HG02943 (cell line): ENCODE measurements at regions not wholly inside any gene's neighbourhood (a gene's known extent, or its start where the extent isn't known, plus 50 kb on each side); places are given as distances from the start of the nearest gene placed in this dataset.
A peak's percentile ranks its signal among the peaks of the same experiment; 100 is the strongest.

Experiments used
- ATAC-seq: cut with Tn5 transposase; IDR thresholded peaks from one replicate; pipeline ENCODE4 v1.9.1; 2021; ENCODE audit warnings: mild to moderate bottlenecking, low read depth, moderate library complexity; ENCODE audit not compliant: unreplicated experiment

GRCh38 chr9:107158321-107158720 is 124.8 kb upstream of the RAD23B start:
- ATAC-seq = no peak

DNA sequence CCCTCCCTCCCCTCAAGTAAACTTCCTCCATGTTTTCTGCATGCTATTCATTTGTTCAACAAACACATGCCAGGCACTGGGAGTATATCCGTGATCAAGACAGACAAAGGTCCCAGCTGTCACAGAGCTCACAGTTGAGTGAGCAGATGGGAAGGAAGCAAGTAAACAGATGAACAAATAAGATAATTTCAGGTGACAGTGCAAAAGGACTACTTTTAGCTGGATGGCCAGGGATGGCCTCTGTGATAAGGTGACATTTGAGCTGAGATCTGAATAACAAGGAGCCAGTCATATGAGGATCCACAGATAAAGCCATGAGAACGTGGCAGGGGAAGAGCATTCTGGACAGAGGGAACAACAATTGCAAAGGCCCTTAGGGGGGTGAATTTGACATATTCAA is 121.7 kb upstream of the RAD23B start:
- ATAC-seq = no peak

- no peak for ATAC-seq
Measured at GRCh38 chr9:107163370-107163769, 119.7 kb upstream of the RAD23B start.

GRCh38 chr9:107169796-107170195 is 113.3 kb upstream of the RAD23B start:
- no peak for ATAC-seq

DNA sequence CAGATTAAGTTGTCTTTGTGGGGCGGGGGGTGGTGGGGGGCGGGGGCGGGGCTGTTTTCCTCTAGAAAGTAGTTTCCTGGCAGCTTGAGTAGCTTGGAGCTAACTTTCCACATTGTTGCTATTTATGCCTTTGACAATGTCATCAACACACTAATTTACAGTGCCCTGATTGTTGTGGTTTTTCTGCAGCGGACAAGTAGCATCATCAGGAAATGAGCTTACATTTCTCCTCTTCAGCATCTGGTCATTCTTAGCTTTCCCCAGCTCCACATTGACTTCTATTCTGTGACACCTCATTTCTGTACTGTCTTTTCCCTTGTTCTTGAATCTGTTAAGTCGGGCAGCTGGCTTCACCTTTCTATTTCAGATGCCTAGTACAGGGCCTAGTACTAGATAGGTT is 112.3 kb upstream of the RAD23B start:
- no peak for ATAC-seq

DNA sequence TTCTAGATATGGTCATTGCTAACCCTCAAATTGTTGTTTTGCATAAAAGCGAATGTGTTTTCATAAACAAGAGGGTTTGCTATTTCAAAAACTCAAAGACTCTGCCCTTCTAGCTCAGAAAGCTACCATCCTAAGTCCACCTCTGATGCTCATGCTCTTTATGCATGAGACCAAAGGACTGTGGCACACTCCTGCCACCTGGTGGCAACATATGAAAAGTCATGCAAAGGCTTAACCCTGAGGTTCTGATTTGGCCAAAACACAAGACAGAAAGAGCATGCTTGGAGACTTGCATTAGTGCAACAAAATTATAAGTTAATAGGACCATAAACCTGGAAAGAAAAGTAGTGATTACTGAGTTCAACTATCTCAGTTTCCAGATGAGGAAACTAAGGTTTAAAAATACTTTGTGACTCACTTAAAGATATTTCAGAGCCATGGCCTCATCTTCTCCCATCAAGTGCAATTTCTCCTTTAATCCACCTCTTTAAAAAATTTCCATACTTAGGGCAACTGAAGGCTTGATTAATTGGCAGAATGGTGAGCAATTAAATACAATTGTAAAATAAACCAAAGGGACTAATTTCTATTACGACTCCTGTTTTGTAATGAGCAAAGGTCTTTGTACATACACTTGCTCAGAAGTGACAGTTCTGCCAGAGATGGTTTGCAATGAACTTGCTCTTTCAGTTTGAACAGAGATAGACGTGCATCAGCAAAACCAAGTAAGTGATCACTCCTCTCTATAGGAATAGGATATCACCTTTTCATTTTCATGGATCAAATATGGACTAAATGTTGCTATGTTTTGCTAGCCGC is 110.7 kb upstream of the RAD23B start:
- ATAC-seq = peak; percentile 76

- ATAC-seq = no peak
Measured at GRCh38 chr9:107172979-107173347, 110.1 kb upstream of the RAD23B start.

DNA sequence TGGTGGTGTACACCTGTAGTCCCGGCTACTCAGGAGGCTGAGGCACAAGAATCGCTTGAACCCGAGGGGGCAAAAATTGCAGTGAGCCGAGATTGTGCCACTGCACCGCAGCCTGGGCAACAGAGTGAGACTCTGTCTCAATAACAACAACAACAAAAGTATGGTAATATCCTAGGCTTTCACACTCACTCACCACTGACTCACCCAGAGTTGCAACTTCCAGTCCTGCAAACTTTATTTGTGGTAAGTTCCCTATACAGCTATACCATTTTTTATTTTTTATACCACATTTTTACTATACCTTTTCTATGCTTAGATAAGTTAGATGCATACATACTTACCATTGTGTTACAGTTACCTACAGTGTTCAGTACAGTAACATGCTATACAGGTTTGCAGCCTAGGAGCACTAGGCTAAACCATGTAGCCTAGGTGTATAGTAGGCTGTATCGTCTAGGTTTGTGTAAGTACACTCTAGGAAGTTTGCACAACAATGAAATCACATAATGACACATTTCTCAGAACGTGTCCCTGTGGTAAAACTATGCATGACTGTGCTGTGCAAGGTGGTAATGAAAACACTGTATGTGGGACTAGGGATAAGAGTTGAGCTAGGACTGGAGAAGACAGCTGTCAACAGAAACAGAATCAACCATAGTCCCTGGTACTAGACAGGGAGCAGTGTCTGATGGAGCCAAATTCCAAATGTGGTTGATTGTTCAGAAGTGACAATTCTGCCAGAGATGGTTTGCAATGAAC is 109.5 kb upstream of the RAD23B start:
- ATAC-seq = no peak

DNA sequence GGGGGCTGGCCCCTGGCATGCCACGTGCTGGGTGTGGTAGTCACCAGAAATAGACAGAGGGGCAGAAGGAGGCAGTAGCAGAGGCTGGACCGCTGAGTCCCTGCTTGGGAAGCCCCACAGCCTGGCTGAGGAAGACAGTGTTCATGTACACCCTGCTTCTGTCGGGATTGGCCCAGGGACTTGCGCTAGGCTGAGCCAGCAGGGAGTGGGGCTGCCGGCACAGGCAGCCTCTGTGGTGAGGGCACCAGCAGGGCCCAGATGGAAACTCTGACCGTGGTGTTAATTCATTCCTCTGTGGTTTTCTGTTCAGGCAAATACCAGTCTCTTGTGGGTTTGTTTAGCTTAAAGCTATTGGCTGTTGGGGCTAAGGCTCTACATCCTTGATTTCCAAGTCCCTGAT is 108.6 kb upstream of the RAD23B start:
- no peak for ATAC-seq

GRCh38 chr9:107175041-107175440 is 108.0 kb upstream of the RAD23B start:
- ATAC-seq = no peak

GRCh38 chr9:107175816-107176435 is 107.2 kb upstream of the RAD23B start:
- no peak for ATAC-seq

- no peak for ATAC-seq
Measured at GRCh38 chr9:107176436-107177151, 106.5 kb upstream of the RAD23B start.

GRCh38 chr9:107177243-107177839 is 105.7 kb upstream of the RAD23B start:
- no peak for ATAC-seq

GRCh38 chr9:107177857-107178256 is 105.2 kb upstream of the RAD23B start:
- ATAC-seq = no peak

- ATAC-seq = no peak
Measured at GRCh38 chr9:107178293-107178692, 104.8 kb upstream of the RAD23B start.

- ATAC-seq = no peak
Measured at GRCh38 chr9:107180206-107180605, 102.9 kb upstream of the RAD23B start.

DNA sequence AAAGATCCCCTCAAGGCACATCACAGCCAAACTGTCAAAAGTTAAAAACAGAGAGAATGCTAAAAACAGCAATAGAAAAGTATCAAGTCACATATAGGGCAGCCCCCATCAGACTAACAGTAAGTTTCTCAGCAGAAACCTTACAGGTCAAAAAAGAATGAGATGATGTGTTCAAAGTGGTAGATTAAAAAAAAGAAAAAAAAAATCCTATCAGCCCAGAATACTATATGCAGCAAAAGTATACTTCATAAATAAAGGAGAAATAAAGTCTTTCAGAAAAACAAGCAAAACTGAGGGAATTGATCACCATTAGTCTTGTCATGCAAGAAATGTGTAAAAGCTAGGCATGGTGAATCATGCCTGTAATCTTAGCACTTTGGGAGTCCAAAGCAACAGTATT is 99.9 kb upstream of the RAD23B start:
- no peak for ATAC-seq

DNA sequence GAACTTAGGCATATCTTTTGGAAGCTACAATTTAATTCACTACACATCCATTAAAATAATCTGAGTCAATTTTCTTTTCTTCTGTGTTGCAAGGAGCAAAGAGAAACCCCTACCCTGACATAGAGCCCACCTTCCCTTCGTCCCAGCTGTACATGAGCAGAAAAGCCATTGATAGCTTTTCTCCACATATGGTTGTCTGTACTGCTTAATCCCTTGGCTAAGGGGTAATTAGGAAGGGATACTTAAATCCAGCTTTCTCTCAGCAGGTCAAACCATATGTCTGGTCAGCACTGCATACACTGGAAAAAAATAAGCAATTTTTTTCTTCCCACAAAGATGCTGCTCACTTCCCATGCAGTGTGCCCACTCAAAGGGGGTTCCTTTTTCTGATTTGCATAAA is 94.7 kb upstream of the RAD23B start:
- ATAC-seq = no peak

DNA sequence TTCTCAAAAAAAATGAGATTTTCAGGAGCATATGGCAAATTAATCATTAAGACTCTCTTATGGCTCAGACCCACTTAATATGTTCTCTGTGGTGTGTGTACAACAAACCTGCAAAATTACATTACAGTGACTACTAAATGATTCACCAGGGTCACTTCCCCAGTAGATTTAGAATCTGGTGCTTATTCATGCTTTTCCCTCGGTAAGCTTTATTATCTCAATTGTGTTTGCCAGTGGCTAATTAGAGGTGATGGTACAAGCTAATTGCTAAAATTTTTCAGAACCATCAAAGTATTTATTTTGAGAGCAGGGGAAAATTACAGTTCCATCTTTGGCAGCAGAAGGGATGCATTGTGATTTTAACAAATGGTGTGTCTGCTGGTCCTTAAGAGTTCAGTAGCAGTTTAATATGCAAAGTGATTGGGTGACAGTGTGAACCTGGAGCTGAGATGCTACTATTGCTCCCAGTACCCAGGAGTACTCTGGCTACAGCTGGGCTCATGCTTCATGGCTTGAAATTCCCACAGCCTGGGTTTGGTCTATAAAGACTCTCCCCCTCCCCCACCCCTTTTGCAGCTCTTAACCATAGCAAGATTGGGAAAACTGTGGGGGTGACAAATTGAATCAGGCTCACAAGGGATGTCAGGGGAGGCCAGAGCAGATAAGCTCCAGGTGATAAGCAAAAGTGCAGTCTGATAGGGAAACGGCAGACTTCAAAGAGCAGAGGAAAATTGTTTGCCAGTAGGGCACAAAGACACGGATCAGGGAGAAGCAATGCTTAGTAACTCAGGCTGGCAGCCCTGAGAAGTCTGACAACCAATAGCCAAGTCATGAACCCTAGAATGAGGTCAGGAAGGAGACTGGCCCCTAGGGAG is 92.8 kb upstream of the RAD23B start:
- ATAC-seq = no peak

GRCh38 chr9:107190936-107191290 is 92.2 kb upstream of the RAD23B start:
- ATAC-seq = no peak
